WI38 (cell line): ENCODE measurements at regions not wholly inside any gene's neighbourhood (a gene's known extent, or its start where the extent isn't known, plus 50 kb on each side); places are given as distances from the start of the nearest gene placed in this dataset.
"Not testable (repeated sequence)": the region's sequence is repeated elsewhere in the genome, so short reads cannot be mapped to it uniquely, and the experiment has no call there.

Experiments used
- H3K4me3 ChIP-seq: 2 replicates; pipeline ENCODE4 v1.5.1; 2011; ENCODE audit warnings: low read depth, mild to moderate bottlenecking, control low read depth, low read length
- CTCF ChIP-seq: IDR thresholded peaks from 2 replicates; pipeline ENCODE4 v1.5.1; 2012; ENCODE audit warnings: low read depth, mild to moderate bottlenecking, control low read depth, low read length

DNA sequence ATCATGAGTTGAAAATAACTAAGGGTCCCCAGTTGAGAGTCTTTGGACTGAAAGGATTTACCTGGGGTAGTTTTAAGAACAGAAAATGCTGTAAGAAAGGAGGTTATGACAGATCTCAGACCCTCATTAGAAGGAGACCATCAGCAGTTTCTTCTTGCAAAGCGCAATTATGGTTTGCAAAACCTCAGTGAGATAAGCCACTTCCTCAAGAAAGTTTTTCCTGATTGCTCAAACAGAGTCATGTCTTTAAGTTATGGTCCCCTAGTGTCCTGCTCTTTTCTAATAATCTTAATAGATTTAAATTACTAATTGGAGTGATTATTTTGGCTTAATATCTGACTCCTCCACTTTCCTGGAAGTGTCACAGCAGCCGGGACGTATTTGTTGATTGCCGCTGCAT lies 293.2 kb upstream of the KLF4 start:
- no peak overlapping the region for H3K4me3 ChIP-seq
- no peak for TF ChIP-seq CTCF

DNA sequence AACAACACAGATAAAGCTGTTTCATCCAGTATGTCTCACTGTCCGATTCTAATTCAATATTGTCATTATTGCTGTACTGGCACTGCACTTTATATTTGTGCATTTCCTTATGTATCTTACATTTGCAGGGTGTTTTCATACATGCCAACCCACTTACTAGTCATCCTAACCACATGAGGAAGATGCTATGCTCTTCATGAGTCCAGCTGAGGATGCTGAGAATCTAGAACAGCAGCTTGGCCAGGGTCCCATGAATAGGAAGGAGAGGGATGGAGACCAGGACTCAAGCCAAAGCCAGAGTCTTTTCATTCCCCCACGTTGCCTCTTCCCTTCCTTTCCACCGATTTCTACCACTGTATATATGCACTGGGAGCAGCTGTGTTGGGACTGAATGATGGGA lies 292.8 kb upstream of the KLF4 start:
- TF ChIP-seq CTCF: no peak
- no peak overlapping the region for H3K4me3 ChIP-seq

DNA sequence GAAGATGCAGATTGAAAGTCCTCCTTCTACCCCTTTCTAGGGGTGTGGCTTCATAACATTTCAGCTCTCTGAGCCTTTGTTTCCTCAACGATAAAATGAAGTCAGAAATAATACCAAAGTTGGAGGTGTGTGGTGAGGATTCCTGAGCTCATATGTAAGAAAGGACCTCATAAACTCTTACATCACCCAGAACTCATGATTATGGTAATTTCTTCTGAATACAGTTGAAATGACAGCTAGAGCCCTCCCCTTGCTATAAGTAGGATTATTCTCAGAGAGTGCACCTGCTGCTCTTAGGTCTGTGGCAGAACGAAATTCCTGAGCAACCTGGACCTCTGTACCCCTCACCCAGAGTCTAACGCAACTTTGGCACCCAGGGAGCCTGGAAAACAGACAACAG lies 291.4 kb upstream of the KLF4 start:
- TF ChIP-seq CTCF: no peak
- H3K4me3 ChIP-seq: no peak overlapping the region

GRCh38 chr9:107779731-107780130 lies 290.2 kb upstream of the KLF4 start:
- TF ChIP-seq CTCF: no peak

GRCh38 chr9:107778661-107779060 lies 289.1 kb upstream of the KLF4 start:
- H3K4me3 ChIP-seq: no peak overlapping the region
- TF ChIP-seq CTCF: no peak

More at GRCh38 chr9:107779731-107780130, 290.2 kb upstream of the KLF4 start:
- no peak overlapping the region for H3K4me3 ChIP-seq

- not testable (repeated sequence) for H3K4me3 ChIP-seq
These were observed 284.5 kb upstream of the KLF4 start for GRCh38 chr9:107774099-107774498.

GRCh38 chr9:107772988-107773387 lies 283.4 kb upstream of the KLF4 start:
- no peak for TF ChIP-seq CTCF
- no peak overlapping the region for H3K4me3 ChIP-seq

DNA sequence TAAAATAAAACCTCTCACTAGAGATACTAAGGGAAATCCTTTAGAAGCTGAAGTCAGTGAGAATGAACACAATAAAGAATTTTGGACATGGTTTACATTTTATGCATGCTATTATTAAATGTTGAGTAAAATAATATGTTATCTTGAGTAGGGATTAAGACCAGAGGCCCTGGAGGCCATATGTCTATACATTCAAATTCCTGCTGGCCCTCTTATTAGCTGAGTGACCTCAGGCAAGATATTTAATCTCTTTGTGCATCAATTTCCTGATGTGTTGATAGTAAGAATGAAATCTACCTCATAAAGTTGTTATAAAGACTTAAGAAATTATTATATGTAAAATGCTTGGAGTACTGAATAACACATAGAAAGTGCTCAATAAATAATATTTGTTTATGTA lies 281.1 kb upstream of the KLF4 start:
- TF ChIP-seq CTCF: no peak
- no peak overlapping the region for H3K4me3 ChIP-seq
